ENCODE measurements at regions not wholly inside any gene's neighbourhood (a gene's known extent, or its start where the extent isn't known, plus 50 kb on each side); places are given as distances from the start of the nearest gene placed in this dataset.
A peak's percentile ranks its signal among the peaks of the same experiment; 100 is the strongest.
"Not testable (repeated sequence)": the region's sequence is repeated elsewhere in the genome, so short reads cannot be mapped to it uniquely, and the experiment has no call there.

GRCh38 chr10:9334270-9334669, 1279.8 kb downstream of the GATA3 start:
- TF ChIP-seq, protein P1, sequence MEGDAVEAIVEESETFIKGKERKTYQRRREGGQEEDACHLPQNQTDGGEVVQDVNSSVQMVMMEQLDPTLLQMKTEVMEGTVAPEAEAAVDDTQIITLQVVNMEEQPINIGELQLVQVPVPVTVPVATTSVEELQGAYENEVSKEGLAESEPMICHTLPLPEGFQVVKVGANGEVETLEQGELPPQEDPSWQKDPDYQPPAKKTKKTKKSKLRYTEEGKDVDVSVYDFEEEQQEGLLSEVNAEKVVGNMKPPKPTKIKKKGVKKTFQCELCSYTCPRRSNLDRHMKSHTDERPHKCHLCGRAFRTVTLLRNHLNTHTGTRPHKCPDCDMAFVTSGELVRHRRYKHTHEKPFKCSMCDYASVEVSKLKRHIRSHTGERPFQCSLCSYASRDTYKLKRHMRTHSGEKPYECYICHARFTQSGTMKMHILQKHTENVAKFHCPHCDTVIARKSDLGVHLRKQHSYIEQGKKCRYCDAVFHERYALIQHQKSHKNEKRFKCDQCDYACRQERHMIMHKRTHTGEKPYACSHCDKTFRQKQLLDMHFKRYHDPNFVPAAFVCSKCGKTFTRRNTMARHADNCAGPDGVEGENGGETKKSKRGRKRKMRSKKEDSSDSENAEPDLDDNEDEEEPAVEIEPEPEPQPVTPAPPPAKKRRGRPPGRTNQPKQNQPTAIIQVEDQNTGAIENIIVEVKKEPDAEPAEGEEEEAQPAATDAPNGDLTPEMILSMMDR (IDR thresholded peaks at IDR 0.05), result no peak
- no peaks in the 10 kb centered on the region for H3K4me1 ChIP-seq
- no peak for ATAC-seq
- DNase-seq, result no peak
- H3K9me3 ChIP-seq, result no peaks in the 10 kb centered on the region
- H3K27ac ChIP-seq, result no peak overlapping the region
- no peaks in the 10 kb centered on the region for H3K36me3 ChIP-seq
- peaks cover 3% of the 10 kb centered on the region for H3K27me3 ChIP-seq
- H3K4me3 ChIP-seq, result no peak overlapping the region
- intact Hi-C loops (cut with DNase I), result no loop called here

- Histone ChIP-seq H3K27me3 (no peaks in the 10 kb centered on the region), H3K9me3 (no peaks in the 10 kb centered on the region), H3K27ac (no peak overlapping the region), H3K36me3 (no peaks in the 10 kb centered on the region), H3K4me3 (no peak overlapping the region), H3K4me1 (no peaks in the 10 kb centered on the region)
- TF ChIP-seq, protein P1 (IDR thresholded peaks at IDR 0.05), result no peak
- ATAC-seq (no peak), DNase-seq (no peak)
- intact Hi-C loops (cut with DNase I), result no loop called here
Measured at GRCh38 chr10:9339716-9340115, 1285.2 kb downstream of the GATA3 start.

DNA sequence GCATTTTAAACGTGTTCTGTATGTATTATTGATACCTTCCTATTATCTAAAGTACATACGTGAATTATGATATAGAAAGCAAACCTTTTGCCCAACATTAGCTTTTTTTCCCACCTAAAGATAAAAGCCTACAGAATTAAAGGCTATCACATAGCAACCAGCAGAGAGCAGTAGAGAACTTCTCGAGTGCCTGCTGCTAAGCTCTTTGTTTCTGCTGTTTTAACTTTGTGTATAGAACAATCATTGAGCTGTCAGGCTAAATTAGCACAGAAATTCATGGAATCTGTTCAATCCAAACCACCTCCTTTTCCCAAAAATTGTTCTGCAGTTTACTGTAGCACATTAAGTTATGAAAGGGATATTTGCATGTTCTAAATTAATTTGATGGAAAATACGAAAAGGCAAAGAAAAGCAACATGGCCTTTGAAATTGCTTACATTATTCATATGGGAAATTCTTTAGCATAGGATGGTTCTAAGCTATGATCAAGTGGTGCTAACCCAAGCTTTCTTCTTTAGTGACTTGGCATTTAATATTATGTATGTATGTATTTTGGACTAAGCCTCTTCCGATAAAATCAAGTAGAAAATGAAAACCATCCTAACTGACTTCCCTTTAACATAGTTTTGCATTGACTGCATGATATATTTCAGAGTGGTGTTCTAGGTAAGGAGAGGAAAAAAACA, 1288.5 kb downstream of the GATA3 start:
- Histone ChIP-seq H3K9me3 (no peaks in the 10 kb centered on the region), H3K36me3 (no peaks in the 10 kb centered on the region), H3K4me3 (no peak overlapping the region), H3K27me3 (no peaks in the 10 kb centered on the region), H3K4me1 (no peaks in the 10 kb centered on the region), H3K27ac (no peak overlapping the region)
- intact Hi-C loops (cut with DNase I), result no loop called here
- TF ChIP-seq, protein P1 (IDR thresholded peaks at IDR 0.05), result peak; percentile 58
- peak; percentile 59 for ATAC-seq
- DNase-seq, result no peak

- H3K27ac ChIP-seq; H3K27me3 ChIP-seq; intact Hi-C loops (cut with DNase I); H3K4me1 ChIP-seq; H3K9me3 ChIP-seq; ATAC-seq; H3K36me3 ChIP-seq; H3K4me3 ChIP-seq; DNase-seq: not testable (repeated sequence)
Measured at GRCh38 chr10:9347933-9348332, 1293.4 kb downstream of the GATA3 start.

GRCh38 chr10:9357471-9357870, 1303.0 kb downstream of the GATA3 start:
- TF ChIP-seq, protein P1 (IDR thresholded peaks at IDR 0.05), result no peak
- no peak for DNase-seq
- H3K4me1 ChIP-seq, result no peaks in the 10 kb centered on the region

DNA sequence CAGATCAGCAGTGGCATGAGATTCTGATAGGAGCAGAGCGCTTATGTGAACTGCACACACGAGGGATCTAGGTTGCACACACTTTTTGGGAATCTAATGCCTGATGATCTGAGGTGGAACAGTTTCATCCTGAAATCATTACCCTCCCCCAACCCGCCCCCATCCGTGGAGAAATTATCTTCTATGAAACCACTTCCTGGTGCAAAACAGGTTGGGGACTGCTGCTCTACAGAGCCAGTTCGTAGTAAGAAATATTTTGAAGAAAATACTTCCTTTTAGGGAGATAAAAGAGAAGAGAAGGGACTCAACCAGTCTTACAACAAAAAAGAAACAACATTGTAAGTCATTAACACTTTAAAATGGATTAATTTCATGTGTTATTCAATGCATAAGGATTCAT, 1308.2 kb downstream of the GATA3 start:
- Histone ChIP-seq H3K27me3 (no peaks in the 10 kb centered on the region), H3K4me3 (no peak overlapping the region), H3K27ac (no peak overlapping the region), H3K9me3 (no peaks in the 10 kb centered on the region), H3K36me3 (no peaks in the 10 kb centered on the region), H3K4me1 (no peaks in the 10 kb centered on the region)
- no peak for DNase-seq
- TF ChIP-seq, protein P1 (IDR thresholded peaks at IDR 0.05), result no peak
- intact Hi-C loops (cut with DNase I), result no loop called here
- no peak for ATAC-seq

More at GRCh38 chr10:9357471-9357870, 1303.0 kb downstream of the GATA3 start:
- H3K4me3 ChIP-seq, result no peak overlapping the region
- peaks cover 4% of the 10 kb centered on the region for H3K27me3 ChIP-seq
- intact Hi-C loops (cut with DNase I), result no loop called here
- no peak overlapping the region for H3K27ac ChIP-seq
- H3K36me3 ChIP-seq, result no peaks in the 10 kb centered on the region
- no peaks in the 10 kb centered on the region for H3K9me3 ChIP-seq
- no peak for ATAC-seq
